ENCODE measurements at regions not wholly inside any gene's neighbourhood (a gene's known extent, or its start where the extent isn't known, plus 50 kb on each side); places are given as distances from the start of the nearest gene placed in this dataset.

DNA sequence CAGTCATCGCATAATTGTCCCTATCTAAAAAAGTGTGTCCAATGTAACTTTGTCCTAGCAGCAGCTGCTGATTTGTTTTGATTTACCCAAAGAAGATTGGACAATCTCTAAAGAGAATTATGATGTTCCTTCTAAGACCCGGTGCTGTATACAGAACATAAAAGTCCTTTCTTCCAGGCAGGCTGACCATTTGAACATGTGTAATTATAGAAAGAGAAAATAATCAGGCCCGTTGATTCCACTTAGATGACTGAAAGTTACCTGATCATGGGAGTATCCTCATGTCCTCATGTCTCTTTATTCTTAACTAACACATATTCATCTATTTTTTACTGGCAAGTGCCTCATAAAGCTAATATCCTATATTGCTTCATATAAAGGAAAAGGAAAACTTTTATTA, 164.1 kb upstream of the MRPS30 start:
- TF ChIP-seq NFE2L1 (CRISPR knock-in tag; IDR thresholded peaks at IDR 0.05) (no peak), ZNF232 (CRISPR knock-in tag; IDR thresholded peaks at IDR 0.05) (no peak), RELA (CRISPR knock-in tag; IDR thresholded peaks at IDR 0.05; ENCODE audit: borderline replicate concordance) (no peak), FOXK1 (CRISPR knock-in tag; IDR thresholded peaks at IDR 0.05) (no peak), CREB1 (CRISPR knock-in tag; IDR thresholded peaks at IDR 0.05) (no peak), SOX15 (CRISPR knock-in tag; IDR thresholded peaks at IDR 0.05) (no peak), JUN (CRISPR knock-in tag; IDR thresholded peaks at IDR 0.05) (no peak), TEAD4 (CRISPR knock-in tag; IDR thresholded peaks at IDR 0.05) (no peak), RORB (CRISPR knock-in tag; IDR thresholded peaks at IDR 0.05) (no peak), ATF1 (CRISPR knock-in tag; IDR thresholded peaks at IDR 0.05) (no peak), NFYB (CRISPR knock-in tag; conservative IDR thresholded peaks at IDR 0.05; ENCODE audit: low read depth) (no peak), KAT7 (CRISPR knock-in tag; IDR thresholded peaks at IDR 0.05; ENCODE audit: borderline replicate concordance) (no peak), ZNF423 (CRISPR knock-in tag; IDR thresholded peaks at IDR 0.05) (no peak), ZBTB21 (CRISPR knock-in tag; IDR thresholded peaks at IDR 0.05; ENCODE audit: borderline replicate concordance) (no peak)
- TF ChIP-seq, protein P1, sequence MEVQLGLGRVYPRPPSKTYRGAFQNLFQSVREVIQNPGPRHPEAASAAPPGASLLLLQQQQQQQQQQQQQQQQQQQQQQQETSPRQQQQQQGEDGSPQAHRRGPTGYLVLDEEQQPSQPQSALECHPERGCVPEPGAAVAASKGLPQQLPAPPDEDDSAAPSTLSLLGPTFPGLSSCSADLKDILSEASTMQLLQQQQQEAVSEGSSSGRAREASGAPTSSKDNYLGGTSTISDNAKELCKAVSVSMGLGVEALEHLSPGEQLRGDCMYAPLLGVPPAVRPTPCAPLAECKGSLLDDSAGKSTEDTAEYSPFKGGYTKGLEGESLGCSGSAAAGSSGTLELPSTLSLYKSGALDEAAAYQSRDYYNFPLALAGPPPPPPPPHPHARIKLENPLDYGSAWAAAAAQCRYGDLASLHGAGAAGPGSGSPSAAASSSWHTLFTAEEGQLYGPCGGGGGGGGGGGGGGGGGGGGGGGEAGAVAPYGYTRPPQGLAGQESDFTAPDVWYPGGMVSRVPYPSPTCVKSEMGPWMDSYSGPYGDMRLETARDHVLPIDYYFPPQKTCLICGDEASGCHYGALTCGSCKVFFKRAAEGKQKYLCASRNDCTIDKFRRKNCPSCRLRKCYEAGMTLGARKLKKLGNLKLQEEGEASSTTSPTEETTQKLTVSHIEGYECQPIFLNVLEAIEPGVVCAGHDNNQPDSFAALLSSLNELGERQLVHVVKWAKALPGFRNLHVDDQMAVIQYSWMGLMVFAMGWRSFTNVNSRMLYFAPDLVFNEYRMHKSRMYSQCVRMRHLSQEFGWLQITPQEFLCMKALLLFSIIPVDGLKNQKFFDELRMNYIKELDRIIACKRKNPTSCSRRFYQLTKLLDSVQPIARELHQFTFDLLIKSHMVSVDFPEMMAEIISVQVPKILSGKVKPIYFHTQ (CRISPR knock-in tag; IDR thresholded peaks at IDR 0.05), result no peak
- TF ChIP-seq, protein P2, sequence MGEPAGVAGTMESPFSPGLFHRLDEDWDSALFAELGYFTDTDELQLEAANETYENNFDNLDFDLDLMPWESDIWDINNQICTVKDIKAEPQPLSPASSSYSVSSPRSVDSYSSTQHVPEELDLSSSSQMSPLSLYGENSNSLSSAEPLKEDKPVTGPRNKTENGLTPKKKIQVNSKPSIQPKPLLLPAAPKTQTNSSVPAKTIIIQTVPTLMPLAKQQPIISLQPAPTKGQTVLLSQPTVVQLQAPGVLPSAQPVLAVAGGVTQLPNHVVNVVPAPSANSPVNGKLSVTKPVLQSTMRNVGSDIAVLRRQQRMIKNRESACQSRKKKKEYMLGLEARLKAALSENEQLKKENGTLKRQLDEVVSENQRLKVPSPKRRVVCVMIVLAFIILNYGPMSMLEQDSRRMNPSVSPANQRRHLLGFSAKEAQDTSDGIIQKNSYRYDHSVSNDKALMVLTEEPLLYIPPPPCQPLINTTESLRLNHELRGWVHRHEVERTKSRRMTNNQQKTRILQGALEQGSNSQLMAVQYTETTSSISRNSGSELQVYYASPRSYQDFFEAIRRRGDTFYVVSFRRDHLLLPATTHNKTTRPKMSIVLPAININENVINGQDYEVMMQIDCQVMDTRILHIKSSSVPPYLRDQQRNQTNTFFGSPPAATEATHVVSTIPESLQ (CRISPR knock-in tag; IDR thresholded peaks at IDR 0.05), result no peak
- TF ChIP-seq, protein P3, sequence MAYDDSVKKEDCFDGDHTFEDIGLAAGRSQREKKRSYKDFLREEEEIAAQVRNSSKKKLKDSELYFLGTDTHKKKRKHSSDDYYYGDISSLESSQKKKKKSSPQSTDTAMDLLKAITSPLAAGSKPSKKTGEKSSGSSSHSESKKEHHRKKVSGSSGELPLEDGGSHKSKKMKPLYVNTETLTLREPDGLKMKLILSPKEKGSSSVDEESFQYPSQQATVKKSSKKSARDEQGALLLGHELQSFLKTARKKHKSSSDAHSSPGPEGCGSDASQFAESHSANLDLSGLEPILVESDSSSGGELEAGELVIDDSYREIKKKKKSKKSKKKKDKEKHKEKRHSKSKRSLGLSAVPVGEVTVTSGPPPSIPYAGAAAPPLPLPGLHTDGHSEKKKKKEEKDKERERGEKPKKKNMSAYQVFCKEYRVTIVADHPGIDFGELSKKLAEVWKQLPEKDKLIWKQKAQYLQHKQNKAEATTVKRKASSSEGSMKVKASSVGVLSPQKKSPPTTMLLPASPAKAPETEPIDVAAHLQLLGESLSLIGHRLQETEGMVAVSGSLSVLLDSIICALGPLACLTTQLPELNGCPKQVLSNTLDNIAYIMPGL (CRISPR knock-in tag; IDR thresholded peaks at IDR 0.05), result no peak
- TF ChIP-seq, protein P4, sequence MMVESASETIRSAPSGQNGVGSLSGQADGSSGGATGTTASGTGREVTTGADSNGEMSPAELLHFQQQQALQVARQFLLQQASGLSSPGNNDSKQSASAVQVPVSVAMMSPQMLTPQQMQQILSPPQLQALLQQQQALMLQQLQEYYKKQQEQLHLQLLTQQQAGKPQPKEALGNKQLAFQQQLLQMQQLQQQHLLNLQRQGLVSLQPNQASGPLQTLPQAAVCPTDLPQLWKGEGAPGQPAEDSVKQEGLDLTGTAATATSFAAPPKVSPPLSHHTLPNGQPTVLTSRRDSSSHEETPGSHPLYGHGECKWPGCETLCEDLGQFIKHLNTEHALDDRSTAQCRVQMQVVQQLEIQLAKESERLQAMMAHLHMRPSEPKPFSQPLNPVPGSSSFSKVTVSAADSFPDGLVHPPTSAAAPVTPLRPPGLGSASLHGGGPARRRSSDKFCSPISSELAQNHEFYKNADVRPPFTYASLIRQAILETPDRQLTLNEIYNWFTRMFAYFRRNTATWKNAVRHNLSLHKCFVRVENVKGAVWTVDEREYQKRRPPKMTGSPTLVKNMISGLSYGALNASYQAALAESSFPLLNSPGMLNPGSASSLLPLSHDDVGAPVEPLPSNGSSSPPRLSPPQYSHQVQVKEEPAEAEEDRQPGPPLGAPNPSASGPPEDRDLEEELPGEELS (CRISPR knock-in tag; IDR thresholded peaks at IDR 0.05), result no peak
- H3K4me1 Mint-ChIP-seq, result no peaks in the 10 kb centered on the region

DNA sequence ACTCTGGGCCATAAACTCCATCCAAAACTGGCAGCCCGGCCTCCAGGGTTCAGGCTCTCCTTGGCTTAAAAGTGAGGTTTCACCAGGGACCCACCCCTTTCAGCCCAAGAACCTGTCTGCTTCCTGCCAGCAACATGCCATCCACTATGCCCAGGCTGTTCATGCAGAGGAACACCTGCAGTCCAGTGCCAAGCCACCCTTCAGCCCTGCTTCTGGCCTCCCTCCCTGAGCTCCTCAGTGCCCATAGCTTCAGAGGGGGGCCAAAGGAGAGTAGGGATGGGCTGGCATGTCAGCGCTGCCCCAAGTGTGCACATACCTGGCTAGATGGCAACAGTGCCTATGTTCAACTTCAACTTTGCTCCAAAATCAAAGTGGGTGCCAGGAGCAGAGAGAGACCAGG, 166.9 kb upstream of the MRPS30 start:
- no peak for DNase-seq (ENCODE audit: low spot score)
- Mint-ChIP-seq H3K27ac (no peak overlapping the region), H3K9me3 (no peaks in the 10 kb centered on the region), H3K27me3 (ENCODE audit: low read depth) (no peaks in the 10 kb centered on the region), H3K4me1 (no peaks in the 10 kb centered on the region), H3K4me3 (no peak overlapping the region), H3K36me3 (no peaks in the 10 kb centered on the region)
- ChIA-PET CTCF (no interaction called here), POLR2A (no interaction called here)
- no peak for ATAC-seq
- TF ChIP-seq, protein P5, sequence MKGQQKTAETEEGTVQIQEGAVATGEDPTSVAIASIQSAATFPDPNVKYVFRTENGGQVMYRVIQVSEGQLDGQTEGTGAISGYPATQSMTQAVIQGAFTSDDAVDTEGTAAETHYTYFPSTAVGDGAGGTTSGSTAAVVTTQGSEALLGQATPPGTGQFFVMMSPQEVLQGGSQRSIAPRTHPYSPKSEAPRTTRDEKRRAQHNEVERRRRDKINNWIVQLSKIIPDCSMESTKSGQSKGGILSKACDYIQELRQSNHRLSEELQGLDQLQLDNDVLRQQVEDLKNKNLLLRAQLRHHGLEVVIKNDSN (CRISPR knock-in tag; IDR thresholded peaks at IDR 0.05), result no peak
- TF ChIP-seq ETV6 (CRISPR knock-in tag; IDR thresholded peaks at IDR 0.05), result no peak
- TF ChIP-seq ZNF263 (CRISPR knock-in tag; IDR thresholded peaks at IDR 0.05; ENCODE audit: low read depth), result no peak
- TF ChIP-seq, protein P6, sequence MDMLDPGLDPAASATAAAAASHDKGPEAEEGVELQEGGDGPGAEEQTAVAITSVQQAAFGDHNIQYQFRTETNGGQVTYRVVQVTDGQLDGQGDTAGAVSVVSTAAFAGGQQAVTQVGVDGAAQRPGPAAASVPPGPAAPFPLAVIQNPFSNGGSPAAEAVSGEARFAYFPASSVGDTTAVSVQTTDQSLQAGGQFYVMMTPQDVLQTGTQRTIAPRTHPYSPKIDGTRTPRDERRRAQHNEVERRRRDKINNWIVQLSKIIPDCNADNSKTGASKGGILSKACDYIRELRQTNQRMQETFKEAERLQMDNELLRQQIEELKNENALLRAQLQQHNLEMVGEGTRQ (CRISPR knock-in tag; IDR thresholded peaks at IDR 0.05), result no peak
- TF ChIP-seq, protein P7, sequence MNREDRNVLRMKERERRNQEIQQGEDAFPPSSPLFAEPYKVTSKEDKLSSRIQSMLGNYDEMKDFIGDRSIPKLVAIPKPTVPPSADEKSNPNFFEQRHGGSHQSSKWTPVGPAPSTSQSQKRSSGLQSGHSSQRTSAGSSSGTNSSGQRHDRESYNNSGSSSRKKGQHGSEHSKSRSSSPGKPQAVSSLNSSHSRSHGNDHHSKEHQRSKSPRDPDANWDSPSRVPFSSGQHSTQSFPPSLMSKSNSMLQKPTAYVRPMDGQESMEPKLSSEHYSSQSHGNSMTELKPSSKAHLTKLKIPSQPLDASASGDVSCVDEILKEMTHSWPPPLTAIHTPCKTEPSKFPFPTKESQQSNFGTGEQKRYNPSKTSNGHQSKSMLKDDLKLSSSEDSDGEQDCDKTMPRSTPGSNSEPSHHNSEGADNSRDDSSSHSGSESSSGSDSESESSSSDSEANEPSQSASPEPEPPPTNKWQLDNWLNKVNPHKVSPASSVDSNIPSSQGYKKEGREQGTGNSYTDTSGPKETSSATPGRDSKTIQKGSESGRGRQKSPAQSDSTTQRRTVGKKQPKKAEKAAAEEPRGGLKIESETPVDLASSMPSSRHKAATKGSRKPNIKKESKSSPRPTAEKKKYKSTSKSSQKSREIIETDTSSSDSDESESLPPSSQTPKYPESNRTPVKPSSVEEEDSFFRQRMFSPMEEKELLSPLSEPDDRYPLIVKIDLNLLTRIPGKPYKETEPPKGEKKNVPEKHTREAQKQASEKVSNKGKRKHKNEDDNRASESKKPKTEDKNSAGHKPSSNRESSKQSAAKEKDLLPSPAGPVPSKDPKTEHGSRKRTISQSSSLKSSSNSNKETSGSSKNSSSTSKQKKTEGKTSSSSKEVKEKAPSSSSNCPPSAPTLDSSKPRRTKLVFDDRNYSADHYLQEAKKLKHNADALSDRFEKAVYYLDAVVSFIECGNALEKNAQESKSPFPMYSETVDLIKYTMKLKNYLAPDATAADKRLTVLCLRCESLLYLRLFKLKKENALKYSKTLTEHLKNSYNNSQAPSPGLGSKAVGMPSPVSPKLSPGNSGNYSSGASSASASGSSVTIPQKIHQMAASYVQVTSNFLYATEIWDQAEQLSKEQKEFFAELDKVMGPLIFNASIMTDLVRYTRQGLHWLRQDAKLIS (CRISPR knock-in tag; IDR thresholded peaks at IDR 0.05; ENCODE audit: borderline replicate concordance), result no peak
- TF ChIP-seq SMAD4 (CRISPR knock-in tag; IDR thresholded peaks at IDR 0.05), result no peak

More for the DNA sequence above, 164.1 kb upstream of the MRPS30 start:
- ATAC-seq, result no peak
- no peak for DNase-seq (ENCODE audit: low spot score)
- no peak overlapping the region for H3K4me3 Mint-ChIP-seq
- H3K27ac Mint-ChIP-seq, result no peak overlapping the region
- H3K36me3 Mint-ChIP-seq, result no peaks in the 10 kb centered on the region
- ChIA-PET POLR2A (no interaction called here), CTCF (no interaction called here)
- H3K27me3 Mint-ChIP-seq (ENCODE audit: low read depth), result no peaks in the 10 kb centered on the region
- H3K9me3 Mint-ChIP-seq, result no peaks in the 10 kb centered on the region
